K562 (cell line): ENCODE measurements at regions not wholly inside any gene's neighbourhood (a gene's known extent, or its start where the extent isn't known, plus 50 kb on each side); places are given as distances from the start of the nearest gene placed in this dataset.

Experiments used
- MYNN ChIP-seq, 2 experiments: sonication (generic); formaldehyde crosslinking in 1 of 2; IDR thresholded peaks; 2 replicates each; pipeline versions ENCODE4 v1.5.0 to v1.6.1; 2016 to 2020; ENCODE audit warnings: antibody characterized with exemption in 1 of 2, missing genetic modification reagents in 1 of 2
- TF ChIP-seq, protein P1 (sequence below), 2 experiments: fragments of 450-650 bp in 1 of 2; sonication (generic) in 1 of 2; formaldehyde crosslinking in 1 of 2; IDR thresholded peaks; 2 replicates each; pipeline versions ENCODE4 v1.7.1 to v1.9.0; 2016 to 2022; ENCODE audit warnings: inconsistent platforms in 1 of 2, mild to moderate bottlenecking in 1 of 2, missing genetic modification reagents in 1 of 2

DNA sequence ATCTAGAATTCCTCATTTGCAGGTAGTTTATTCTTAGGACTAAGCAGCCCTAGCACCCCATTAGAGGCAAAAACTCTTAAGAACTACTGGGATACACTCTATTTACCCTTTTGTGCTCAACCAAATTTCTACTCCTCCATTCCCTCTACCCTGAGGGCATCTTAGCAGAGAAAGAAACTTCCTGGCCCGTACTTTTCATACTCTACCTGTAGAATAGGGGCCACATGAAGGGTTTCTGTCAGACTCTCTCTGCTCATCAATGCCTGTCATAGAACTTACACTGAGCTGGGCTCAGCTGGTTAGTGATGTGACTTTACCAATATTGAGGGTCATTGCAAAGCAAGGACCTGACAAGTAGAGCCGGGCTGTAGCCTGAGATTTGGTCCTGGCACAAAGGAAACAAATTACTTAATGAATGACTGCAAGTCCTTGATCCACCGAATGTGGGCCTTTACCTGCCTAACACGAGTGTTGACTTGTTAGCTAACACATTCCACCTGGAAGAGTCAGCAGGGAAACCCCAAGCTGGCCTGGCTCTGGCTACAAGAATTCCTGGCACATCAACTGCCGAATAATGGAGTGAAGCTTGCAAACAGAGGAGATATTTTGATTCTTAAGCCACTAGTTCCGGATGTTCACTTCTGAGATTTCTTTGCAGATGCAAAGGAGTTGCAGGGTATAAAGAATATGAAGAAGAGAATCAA, 280.5 kb upstream of the JAG1 start (continued):
- TF ChIP-seq, protein P1, sequence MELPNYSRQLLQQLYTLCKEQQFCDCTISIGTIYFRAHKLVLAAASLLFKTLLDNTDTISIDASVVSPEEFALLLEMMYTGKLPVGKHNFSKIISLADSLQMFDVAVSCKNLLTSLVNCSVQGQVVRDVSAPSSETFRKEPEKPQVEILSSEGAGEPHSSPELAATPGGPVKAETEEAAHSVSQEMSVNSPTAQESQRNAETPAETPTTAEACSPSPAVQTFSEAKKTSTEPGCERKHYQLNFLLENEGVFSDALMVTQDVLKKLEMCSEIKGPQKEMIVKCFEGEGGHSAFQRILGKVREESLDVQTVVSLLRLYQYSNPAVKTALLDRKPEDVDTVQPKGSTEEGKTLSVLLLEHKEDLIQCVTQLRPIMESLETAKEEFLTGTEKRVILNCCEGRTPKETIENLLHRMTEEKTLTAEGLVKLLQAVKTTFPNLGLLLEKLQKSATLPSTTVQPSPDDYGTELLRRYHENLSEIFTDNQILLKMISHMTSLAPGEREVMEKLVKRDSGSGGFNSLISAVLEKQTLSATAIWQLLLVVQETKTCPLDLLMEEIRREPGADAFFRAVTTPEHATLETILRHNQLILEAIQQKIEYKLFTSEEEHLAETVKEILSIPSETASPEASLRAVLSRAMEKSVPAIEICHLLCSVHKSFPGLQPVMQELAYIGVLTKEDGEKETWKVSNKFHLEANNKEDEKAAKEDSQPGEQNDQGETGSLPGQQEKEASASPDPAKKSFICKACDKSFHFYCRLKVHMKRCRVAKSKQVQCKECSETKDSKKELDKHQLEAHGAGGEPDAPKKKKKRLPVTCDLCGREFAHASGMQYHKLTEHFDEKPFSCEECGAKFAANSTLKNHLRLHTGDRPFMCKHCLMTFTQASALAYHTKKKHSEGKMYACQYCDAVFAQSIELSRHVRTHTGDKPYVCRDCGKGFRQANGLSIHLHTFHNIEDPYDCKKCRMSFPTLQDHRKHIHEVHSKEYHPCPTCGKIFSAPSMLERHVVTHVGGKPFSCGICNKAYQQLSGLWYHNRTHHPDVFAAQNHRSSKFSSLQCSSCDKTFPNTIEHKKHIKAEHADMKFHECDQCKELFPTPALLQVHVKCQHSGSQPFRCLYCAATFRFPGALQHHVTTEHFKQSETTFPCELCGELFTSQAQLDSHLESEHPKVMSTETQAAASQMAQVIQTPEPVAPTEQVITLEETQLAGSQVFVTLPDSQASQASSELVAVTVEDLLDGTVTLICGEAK (IDR thresholded peaks at IDR 0.05), result no peak
- TF ChIP-seq, protein P1 (CRISPR knock-in tag; IDR thresholded peaks at IDR 0.05), result no peak
- no peak for TF ChIP-seq MYNN (IDR thresholded peaks at IDR 0.05)
- no peak for TF ChIP-seq MYNN (CRISPR knock-in tag; IDR thresholded peaks at IDR 0.05)
- TF ChIP-seq, all 486 proteins: peak for 0
